Fibroblast of mammary gland (primary cell): ENCODE measurements at regions not wholly inside any gene's neighbourhood (a gene's known extent, or its start where the extent isn't known, plus 50 kb on each side); places are given as distances from the start of the nearest gene placed in this dataset.

Experiments used
- DNase-seq: peaks from one replicate; pipeline ENCODE4 v3.0.0-alpha.2; 2010; ENCODE audit warnings: low read depth
- H3K4me3 ChIP-seq: 2 replicates; pipeline ENCODE4 v1.5.1; 2011; ENCODE audit warnings: low read depth, mild to moderate bottlenecking, low read length, moderate library complexity; ENCODE audit not compliant: control insufficient read depth
- CTCF ChIP-seq: conservative IDR thresholded peaks from 2 replicates; pipeline ENCODE4 v1.5.1; 2011; ENCODE audit warnings: low read depth, low read length, inconsistent platforms; ENCODE audit not compliant: control insufficient read depth, insufficient read depth

- TF ChIP-seq CTCF: no peak
- H3K4me3 ChIP-seq: no peak overlapping the region
- peak; percentile 5 for DNase-seq
Measured at GRCh38 chr9:102101723-102102122, 363.3 kb upstream of the GRIN3A start.

GRCh38 chr9:102087141-102087540 lies 348.7 kb upstream of the GRIN3A start:
- no peak for DNase-seq
- no peak for TF ChIP-seq CTCF
- H3K4me3 ChIP-seq: no peak overlapping the region

- no peak for TF ChIP-seq CTCF
- no peak for DNase-seq
- no peak overlapping the region for H3K4me3 ChIP-seq
Measured at GRCh38 chr9:102085548-102085947, 347.1 kb upstream of the GRIN3A start.

- DNase-seq: no peak
- TF ChIP-seq CTCF: no peak
- H3K4me3 ChIP-seq: no peak overlapping the region
Measured at GRCh38 chr9:102072059-102072764, 333.8 kb upstream of the GRIN3A start.

- no peak overlapping the region for H3K4me3 ChIP-seq
- TF ChIP-seq CTCF: no peak
- DNase-seq: peak; percentile 75
Measured at GRCh38 chr9:102069969-102070368, 331.5 kb upstream of the GRIN3A start.

- no peak for DNase-seq
- no peak for TF ChIP-seq CTCF
- H3K4me3 ChIP-seq: no peak overlapping the region
Measured at GRCh38 chr9:102054811-102055210, 316.4 kb upstream of the GRIN3A start.

GRCh38 chr9:102049586-102050246 lies 311.3 kb upstream of the GRIN3A start:
- no peak overlapping the region for H3K4me3 ChIP-seq
- no peak for TF ChIP-seq CTCF
- DNase-seq: no peak
